HG03139 (cell line): ENCODE measurements at regions not wholly inside any gene's neighbourhood (a gene's known extent, or its start where the extent isn't known, plus 50 kb on each side); places are given as distances from the start of the nearest gene placed in this dataset.
A peak's percentile ranks its signal among the peaks of the same experiment; 100 is the strongest.
"Not testable (repeated sequence)": the region's sequence is repeated elsewhere in the genome, so short reads cannot be mapped to it uniquely, and the experiment has no call there.

ENCODE experiments used
- ATAC-seq: cut with Tn5 transposase; IDR thresholded peaks from one replicate; pipeline ENCODE4 v1.9.1; 2021; ENCODE audit not compliant: unreplicated experiment

DNA sequence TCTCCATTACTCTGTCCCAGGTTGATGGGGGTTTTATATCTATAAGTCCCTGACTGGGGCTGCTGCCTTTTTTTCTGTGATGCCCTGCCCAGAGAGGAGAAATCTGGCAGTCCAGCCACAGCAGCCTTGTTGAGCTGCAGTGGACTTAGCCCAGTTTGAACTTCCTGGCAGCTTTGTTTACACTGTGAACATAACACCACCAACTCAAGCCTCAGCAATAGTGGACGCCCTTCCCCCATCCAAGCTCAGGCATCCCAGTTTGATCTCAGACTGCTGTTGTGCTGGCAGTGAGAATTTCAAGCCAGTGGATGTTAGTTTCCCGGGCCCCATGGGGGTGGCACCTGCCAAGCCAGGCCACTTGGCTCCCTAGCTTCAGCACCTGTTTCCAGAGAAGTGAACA, 298.5 kb upstream of the KDM5D start:
- ATAC-seq = no peak

DNA sequence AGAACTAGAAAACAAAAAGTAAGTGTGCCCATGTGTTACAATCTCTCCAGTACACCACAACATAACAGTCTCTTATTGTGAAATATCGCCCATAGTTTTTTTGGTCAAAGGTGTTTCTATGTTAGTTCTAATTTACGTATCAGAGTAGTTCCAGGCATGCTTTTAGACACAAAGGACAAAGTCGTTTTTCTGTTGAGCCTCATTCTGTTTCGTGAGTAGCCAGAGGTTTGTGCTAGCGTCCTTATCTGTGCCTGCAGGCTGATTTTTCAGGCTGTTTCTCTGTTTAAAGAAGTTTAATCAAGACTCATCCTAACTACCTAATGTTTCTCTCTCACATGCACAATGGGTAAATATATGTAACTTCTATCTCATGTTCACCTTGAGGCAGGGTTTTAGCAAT, 281.1 kb upstream of the KDM5D start:
- ATAC-seq = no peak

DNA sequence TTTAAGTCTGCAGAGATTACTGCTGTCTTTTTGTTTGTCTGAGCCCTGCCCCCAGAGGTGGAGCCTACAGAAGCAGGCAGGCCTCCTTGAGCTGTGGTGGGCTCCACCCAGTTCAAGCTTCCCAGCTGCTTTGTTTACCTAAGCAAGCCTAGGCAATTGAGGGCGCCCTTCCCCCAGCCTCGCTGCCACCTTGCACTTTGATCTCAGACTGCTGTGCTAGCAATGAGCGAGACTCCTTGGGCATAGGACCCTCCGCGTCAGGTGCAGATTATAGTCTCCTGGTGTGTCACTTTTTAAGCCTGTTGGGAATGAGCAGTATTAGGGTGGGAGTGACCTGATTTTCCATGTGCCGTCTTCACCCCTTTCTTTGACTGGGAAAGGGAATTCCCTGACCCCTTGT, 248.9 kb upstream of the KDM5D start:
- not testable (repeated sequence) for ATAC-seq

DNA sequence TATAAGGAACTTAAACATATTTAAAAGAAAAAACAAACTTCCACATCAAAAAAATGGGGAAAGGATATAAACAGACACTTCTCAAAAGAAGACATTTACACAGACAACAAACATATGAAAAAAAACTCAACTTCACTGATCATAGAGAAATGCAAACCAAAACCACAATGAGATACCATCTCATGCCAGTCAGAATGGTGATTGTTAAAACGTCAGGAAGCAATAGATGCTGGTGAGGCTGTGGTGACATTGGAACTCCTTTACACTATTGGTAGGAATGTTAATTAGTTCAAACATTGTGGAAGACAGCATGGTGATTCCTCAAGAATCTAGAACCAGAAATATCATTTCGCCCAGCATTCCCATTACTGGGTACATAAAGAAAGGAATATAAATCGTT, 228.5 kb upstream of the KDM5D start:
- no peak for ATAC-seq

DNA sequence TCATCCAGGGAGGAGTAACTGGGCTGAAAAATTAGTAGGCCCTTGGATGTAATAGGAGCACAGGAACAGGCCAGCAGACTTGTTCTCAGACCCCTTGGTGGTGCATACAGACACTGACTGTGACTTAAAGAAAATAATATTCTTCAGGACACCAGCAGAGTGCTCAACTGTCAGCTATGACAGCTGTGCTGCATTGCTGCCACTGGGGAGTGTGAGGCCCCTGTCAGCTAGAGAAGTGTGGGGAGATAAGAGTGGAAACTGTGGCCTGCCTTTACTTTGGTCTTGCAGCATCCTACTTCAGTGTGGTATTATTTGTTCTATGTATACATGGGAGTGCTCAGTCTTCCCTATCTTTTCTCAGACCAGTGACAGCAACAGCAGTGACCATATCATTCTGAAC, 203.2 kb upstream of the KDM5D start:
- ATAC-seq = no peak

DNA sequence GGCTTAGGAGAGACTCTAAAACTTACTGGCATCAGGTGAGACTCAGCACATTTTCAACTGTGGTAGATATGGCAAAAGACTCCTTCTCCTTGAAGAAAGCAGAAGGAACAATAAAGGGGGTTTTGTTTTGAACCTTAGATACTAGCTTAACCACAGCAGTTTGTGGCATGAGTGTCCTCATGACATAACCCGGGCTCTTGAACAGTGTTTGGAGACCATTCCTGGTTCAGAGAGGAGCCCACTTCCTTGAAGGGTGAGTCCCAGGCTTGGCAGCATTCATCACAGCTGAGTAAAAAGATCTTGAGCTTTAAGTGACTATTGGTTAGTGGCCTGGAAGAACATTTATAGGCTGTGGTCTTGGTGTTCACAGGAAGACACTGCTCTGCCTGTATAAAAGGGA, 154.5 kb upstream of the KDM5D start:
- ATAC-seq = no peak

DNA sequence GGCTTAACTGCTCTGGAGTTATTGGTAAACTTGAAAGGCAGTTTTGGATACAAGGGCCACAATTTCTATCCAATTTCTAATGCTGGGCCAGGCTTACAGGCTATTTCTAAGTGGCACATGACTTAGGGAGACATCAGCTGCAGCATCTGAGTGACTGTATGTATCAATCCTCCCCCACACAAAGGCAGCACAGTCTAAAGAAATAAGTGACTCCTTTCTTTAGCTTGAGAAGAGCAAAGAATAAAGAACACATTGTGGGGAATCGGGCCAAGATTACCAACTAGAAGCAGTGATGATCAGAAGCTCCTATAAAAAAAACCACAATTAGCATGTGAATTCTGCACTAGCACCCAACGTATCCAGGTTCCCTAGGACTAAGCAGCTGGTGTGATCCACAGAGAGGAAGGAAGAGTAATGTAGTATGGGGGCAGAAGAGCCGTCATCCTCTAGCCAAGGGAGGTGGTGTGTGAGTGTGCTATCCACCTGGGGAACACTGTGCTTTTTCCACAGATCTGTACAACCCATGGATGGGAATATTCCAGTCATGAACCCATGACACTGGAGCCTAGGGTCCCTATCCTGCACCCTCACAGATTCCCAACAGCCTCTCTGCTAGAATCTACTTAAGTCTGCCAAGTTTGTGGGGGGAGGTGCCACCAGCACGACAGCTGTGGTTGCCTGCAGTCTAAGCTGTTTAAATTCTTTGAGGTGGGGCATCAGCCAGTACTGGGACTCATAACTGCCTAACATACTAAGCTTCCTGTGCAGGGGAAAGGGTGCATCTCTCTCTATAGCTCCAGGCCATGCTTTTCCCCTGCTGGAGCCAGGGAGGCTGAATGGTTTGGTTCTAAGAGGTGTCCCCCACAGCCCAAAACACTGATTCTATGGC, 147.8 kb upstream of the KDM5D start:
- no peak for ATAC-seq

DNA sequence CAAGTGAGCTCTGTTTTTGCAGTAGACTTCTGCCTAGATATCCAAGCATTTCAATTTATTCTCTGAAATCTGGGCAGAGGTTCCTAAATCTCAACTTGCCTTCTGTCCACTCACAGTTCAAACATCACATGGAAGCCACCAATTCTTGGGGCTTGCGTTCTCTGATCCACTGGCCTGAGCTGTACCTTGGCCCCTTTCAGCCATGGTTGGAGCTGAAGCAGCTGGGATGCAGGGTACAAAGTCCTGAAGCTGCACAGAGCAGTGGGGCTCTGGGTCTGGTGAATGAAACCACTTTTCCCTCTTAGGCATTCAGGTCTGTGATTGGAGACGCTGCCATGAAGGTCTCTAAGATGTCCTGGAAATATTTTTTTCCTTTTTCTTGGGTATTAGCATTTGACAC, 137.6 kb upstream of the KDM5D start:
- ATAC-seq = no peak

DNA sequence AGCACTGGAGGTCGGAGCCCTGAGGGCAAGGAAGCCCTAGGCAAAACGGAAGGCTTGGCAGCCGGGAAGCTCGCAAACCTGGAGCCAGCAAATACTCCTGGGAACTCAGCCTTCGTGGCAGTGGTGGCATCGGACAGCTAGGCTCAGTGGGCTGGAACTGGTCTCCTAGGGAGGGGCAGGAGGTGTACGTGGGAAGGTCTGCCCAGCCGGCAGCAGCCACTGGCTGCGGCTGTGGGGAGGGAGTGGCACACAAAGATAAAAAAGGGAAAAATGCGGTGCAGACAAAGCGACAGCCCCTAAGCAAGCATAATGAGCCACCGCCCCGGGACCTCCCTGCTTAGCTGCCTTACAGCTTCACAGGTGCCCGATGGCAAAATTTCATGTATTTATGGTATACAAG, 125.2 kb upstream of the KDM5D start:
- ATAC-seq = no peak

DNA sequence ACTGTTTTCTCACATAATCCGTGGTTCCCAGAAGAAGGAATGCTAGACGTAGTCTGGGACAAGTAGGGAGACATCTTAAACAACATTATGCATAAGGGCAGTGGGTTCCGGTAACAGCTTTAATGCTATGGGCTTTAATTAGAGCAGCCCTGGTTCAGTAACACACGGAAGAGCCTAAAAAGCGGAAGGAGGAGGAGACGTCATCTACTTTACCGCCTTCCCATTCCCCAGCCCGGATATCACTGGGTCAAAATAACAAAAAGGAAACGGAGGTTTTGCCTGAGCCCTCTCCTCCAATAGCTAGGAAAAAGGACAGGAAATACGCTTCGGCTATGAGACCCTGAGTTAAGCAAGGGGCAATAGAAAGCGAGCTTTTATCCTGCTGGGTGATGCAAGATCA, 124.8 kb upstream of the KDM5D start:
- no peak for ATAC-seq

DNA sequence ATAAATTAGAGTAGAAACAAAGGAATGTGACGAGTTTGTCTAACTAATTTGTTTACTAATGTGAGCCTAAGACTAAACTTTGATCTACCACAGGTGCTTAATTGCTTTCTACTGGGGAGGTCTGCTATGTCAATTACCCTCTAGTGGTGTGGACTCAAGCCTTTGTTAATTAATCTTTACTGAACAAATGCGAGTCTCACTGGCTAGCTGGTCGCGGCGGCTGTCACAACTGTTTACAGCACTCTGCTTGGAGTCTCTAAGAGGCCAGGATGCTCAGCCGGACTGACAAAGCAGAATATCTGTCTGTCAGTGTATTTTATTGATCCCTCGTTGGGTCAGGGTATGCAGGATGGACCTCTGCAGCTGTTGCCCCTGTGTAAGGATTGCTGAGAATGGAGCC, 124.1 kb upstream of the KDM5D start:
- ATAC-seq = no peak

DNA sequence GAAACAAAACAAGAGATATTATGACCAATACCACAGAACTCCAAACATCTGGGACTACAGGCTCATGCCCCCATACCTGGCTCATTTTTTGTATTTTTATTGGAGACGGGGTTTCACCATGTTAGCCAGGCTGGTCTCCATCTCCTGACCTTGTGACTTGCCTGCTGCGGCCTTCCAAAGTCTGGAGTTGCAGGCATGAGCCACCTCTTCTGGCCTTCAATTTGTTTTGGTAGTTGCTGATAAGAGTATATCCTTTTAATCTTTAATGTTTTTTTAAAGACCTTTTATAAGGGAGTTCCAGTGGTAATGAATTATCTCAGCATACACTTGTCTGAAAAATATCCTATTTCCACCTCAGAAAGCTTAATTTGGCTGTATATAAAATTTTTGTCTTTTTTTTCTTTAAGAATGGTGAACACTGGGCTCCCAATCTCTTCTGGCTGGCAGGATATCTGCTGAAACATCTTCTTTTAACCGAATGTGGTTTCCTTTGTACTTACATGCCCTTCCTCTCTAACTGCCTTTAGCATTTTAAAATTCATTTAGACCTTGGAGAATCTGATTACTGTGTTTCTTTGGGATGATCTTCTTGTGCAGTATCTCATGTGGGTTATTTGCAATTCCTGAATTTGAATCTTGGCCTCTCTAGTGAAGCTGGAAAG, 112.1 kb upstream of the KDM5D start:
- ATAC-seq = no peak

DNA sequence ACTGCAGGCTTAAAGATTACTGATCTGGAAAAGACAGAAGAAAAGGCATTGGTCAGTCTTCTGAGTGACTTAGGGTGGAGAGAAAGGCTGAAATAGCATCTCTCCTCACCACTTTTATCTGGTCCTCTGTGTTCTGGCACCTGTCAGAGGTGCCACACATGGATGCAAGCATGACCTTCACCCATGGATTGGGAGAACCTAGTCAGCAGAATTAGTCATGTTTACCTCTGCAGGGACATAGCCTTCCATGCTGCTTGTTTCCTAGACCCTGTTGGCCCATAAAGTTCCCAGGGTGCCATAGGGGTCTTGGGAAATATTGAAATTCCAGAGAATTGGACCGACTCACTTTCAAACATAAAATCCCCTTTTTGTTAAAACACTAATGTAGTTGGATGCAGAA, 98.4 kb upstream of the KDM5D start:
- ATAC-seq = no peak

DNA sequence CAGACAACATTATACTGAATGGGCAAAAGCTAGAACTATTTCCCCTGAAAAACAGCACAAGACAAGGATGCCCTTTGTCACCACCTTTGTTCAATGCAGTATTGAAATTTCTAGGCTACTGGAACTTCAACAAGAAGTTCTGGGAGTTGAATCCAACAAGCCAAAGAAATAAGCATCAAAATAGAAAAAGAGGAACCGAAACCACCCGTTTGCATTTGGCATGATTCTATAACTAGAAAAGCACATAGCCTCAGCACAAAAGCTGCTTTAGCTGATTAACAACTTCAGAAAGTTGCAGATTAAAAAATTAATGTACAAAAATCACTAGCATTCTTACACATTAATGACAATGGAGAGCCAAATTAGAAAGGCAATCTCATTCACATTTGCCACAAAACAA, 79.6 kb upstream of the KDM5D start:
- ATAC-seq = no peak

DNA sequence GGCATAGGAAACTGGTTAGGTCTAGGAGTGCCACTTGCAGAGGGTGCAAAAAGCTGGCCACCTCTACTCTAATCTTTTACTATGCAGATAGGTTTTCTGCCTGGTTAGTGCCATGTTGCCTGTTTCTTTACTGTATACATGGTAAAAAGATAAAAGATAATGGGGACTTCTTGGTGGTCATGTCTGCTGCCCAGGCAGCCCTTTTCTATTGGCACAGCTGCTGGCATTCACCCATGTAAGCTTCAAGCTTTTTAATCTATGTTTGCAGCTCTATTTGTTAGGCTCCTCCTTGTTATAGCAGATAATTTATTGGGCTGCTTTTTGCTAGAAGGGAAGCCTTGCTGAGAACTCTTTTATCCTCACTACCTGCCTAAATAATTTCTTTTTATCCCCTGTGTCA, 74.0 kb upstream of the KDM5D start:
- no peak for ATAC-seq

DNA sequence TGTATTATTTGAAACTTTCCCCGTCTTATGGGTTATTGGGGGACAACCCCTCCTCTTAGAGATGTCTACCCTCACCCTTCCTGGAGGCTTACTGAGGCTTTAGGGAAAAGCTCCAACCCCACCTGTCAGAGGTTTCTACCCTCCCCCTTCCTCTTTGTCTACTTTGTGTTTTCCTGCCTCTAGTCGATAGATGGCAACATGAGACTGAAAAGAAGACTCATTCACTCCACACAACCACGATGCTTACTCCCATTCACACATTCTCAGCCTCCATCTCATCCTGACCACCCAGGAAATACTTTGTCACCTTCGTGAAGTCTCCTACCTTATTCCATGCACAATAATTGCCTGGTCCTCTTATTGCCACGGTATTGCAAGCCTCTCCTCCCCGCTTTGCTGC, 72.4 kb upstream of the KDM5D start:
- no peak for ATAC-seq

DNA sequence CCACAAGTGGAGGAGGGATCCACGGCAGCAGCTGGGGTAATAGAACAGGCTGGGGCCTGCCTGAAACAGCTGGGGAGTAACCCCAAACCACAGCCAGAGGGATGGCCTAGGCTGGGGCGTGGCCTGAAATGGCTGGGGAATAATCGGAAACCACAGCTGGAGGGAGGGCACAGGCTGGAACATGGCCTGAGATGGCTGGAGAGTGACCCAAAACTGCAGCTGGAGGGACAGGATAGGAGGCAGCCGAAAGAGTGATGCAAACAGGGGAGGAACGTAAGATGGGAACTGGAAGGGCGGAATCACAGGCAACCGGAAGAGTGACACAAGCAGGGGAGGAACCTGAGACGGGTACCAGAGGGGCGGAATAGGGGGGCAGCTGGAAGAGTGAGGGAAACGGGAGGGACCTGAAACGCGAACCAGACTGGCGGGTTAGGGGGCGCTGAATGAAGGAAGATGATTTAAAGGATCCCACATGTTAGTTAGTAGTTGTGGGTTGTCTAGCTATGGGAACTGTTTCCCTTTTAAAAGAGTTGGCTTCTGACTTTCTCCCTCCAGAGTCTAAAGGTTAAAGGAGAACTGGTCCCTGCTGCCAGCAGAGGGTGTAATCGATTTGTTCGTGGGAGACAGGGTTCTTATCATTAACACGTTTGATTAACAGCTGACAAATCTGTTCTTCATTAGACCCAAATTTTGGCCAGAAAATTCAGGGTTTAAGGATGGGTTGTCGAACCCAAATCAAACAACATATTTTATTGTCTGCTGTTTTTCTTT, 71.7 kb upstream of the KDM5D start:
- ATAC-seq = peak; percentile 65
